BLaER1 (cell line): ENCODE measurements at regions not wholly inside any gene's neighbourhood (a gene's known extent, or its start where the extent isn't known, plus 50 kb on each side); places are given as distances from the start of the nearest gene placed in this dataset.

ENCODE experiments used
- H3K27ac ChIP-seq: shearing (Covaris generic); formaldehyde crosslinking; 2 replicates; pipeline ENCODE4 v1.8.1; 2022
- H3K27me3 ChIP-seq: shearing (Covaris generic); formaldehyde crosslinking; 2 replicates; pipeline ENCODE4 v1.8.1; 2022
- H3K36me3 ChIP-seq: shearing (Covaris generic); formaldehyde crosslinking; 2 replicates; pipeline ENCODE4 v1.8.1; 2022
- H3K4me1 ChIP-seq: shearing (Covaris generic); formaldehyde crosslinking; 2 replicates; pipeline ENCODE4 v1.8.1; 2022
- H3K4me2 ChIP-seq: shearing (Covaris generic); formaldehyde crosslinking; 2 replicates; pipeline ENCODE4 v1.8.1; 2022
- H3K4me3 ChIP-seq: shearing (Covaris generic); formaldehyde crosslinking; 2 replicates; pipeline ENCODE4 v1.8.1; 2022
- H3K9ac ChIP-seq: shearing (Covaris generic); formaldehyde crosslinking; 2 replicates; pipeline ENCODE4 v1.8.1; 2022
- H3K9me3 ChIP-seq: shearing (Covaris generic); formaldehyde crosslinking; 2 replicates; pipeline ENCODE4 v1.8.1; 2022
- H4K20me1 ChIP-seq: shearing (Covaris generic); formaldehyde crosslinking; 2 replicates; pipeline ENCODE4 v1.8.1; 2022
- Cebpa-rat ChIP-seq: shearing (Covaris generic); IDR thresholded peaks from 2 replicates; pipeline ENCODE4 v1.8.1; 2022

DNA sequence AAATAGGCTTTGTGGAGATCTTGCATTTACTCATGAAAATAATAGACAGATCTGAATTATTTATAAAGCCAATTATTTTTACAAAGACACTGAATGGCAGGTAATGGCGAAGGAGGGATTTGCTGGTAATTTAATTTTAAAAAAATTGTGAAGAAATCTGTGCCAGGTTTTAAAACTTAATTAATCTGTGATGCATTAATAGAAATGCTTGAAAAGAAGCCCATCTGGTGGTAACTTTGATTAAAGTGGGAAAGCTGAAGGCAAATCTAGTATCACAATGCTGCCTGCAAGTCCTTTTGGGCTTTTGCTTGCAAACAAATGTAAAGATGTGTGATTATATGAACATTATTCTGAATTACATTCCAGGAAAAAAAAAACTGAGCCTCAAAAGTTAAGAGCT, 433.2 kb upstream of the DEPDC1 start:
- TF ChIP-seq Cebpa-rat: no peak
- Histone ChIP-seq H3K36me3 (no peaks in the 10 kb centered on the region), H3K4me1 (no peaks in the 10 kb centered on the region), H3K9me3 (no peaks in the 10 kb centered on the region), H3K27me3 (no peaks in the 10 kb centered on the region), H3K9ac (no peak overlapping the region), H3K27ac (no peak overlapping the region), H3K4me3 (no peak overlapping the region), H3K4me2 (no peak overlapping the region), H4K20me1 (no peaks in the 10 kb centered on the region)

DNA sequence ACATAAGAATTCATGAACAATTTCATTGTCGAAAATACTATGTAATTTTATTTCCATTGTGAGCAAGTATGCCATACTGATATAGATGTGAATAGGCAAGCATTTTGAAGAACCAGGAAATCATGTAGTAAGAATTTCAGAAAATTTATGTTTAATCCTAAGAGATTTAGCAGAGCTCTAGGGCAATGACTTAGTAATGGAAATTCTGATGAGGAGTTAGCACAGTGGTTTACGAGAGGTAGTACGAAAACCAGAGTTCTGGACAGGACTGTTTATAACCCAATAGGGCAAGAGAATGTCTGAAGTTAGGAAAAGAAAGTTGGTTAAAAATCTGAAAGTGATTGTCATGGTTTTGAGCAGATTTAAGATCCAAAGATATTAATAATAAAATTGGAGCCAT, 439.6 kb upstream of the DEPDC1 start:
- H4K20me1 ChIP-seq: no peaks in the 10 kb centered on the region
- H3K9ac ChIP-seq: no peak overlapping the region
- H3K36me3 ChIP-seq: no peaks in the 10 kb centered on the region
- H3K4me3 ChIP-seq: no peak overlapping the region
- H3K4me1 ChIP-seq: no peaks in the 10 kb centered on the region
- H3K4me2 ChIP-seq: no peak overlapping the region
- no peak for TF ChIP-seq Cebpa-rat
- H3K27me3 ChIP-seq: no peaks in the 10 kb centered on the region
- H3K9me3 ChIP-seq: no peaks in the 10 kb centered on the region
- H3K27ac ChIP-seq: no peak overlapping the region

DNA sequence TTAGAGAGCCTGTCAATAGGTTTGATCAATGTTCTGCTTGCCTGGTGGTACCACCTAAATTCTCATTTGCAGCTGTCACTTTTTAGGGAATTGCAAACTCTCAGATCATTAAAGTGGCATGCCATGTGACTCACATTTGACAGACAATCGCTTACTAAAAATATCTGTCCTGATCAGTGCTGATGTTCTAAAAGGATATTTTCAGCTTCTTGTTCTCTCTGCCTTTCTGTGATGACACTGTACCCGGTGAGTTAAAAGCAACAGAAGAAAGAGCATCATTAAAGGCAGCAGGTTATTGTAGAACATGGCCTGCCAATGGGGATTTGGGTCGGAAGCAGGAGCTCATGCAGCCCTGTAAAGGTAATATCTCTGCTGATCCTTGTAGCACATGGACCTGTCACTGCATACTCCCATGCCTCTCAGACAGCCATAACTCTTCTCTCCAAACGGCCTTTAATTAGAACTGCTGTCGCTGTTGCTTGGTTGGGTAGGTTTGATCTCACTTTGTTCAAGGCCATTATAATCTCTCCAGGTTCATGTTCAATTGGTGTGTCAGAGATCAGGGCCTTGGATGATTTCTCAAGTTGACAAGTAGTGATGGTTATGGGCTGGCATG, 441.3 kb upstream of the DEPDC1 start:
- H3K9ac ChIP-seq: no peak overlapping the region
- H3K36me3 ChIP-seq: no peaks in the 10 kb centered on the region
- H3K4me1 ChIP-seq: no peaks in the 10 kb centered on the region
- no peaks in the 10 kb centered on the region for H4K20me1 ChIP-seq
- H3K9me3 ChIP-seq: no peaks in the 10 kb centered on the region
- H3K27ac ChIP-seq: no peak overlapping the region
- H3K27me3 ChIP-seq: no peaks in the 10 kb centered on the region
- H3K4me3 ChIP-seq: no peak overlapping the region
- H3K4me2 ChIP-seq: no peak overlapping the region
- TF ChIP-seq Cebpa-rat: no peak

DNA sequence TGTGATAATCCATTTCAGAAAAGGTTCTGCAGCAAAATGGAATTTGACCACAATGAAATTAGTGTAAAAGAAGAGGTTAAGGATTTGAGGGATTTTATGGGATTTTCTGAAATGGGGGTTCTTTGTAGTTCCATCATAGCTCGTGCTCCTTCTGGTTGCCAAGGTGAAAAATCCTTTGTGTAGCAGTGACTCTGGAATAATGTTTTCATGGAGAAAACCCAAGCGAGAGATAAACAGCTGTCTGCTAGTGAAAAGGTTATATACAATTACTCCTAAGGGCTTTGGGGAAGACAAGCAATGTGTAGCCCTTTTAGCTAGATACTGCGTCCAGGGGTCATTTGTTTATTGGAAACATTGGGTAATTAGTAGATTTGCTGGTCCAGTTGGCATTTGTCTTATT, 453.2 kb upstream of the DEPDC1 start:
- Histone ChIP-seq H4K20me1 (no peaks in the 10 kb centered on the region), H3K9me3 (no peaks in the 10 kb centered on the region), H3K4me1 (no peaks in the 10 kb centered on the region), H3K4me3 (no peak overlapping the region), H3K4me2 (no peak overlapping the region), H3K36me3 (no peaks in the 10 kb centered on the region), H3K27me3 (no peaks in the 10 kb centered on the region), H3K9ac (no peak overlapping the region), H3K27ac (no peak overlapping the region)
- TF ChIP-seq Cebpa-rat: no peak

DNA sequence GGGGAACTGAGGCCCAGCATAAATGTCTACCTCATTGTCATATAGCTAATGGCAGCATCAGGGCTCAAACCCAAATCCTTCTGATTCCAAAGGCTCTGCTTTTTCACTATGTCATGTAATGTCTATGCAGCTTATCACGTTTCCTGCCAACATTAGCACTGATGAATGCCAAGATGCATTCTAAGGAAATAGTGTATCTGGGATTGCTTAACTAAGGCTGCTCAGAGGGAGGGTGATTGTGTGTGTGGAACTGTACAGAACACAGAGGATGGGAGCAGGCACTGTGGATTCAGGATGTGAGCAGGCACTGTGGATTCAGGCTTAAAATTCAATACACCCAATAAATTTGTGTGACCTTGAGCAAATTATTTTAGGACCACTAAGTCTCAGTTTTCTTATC, 456.4 kb upstream of the DEPDC1 start:
- TF ChIP-seq Cebpa-rat: no peak
- Histone ChIP-seq H3K27me3 (no peaks in the 10 kb centered on the region), H3K4me1 (no peaks in the 10 kb centered on the region), H3K9me3 (no peaks in the 10 kb centered on the region), H3K36me3 (no peaks in the 10 kb centered on the region), H3K9ac (no peak overlapping the region), H4K20me1 (no peaks in the 10 kb centered on the region), H3K27ac (no peak overlapping the region), H3K4me3 (no peak overlapping the region), H3K4me2 (no peak overlapping the region)

DNA sequence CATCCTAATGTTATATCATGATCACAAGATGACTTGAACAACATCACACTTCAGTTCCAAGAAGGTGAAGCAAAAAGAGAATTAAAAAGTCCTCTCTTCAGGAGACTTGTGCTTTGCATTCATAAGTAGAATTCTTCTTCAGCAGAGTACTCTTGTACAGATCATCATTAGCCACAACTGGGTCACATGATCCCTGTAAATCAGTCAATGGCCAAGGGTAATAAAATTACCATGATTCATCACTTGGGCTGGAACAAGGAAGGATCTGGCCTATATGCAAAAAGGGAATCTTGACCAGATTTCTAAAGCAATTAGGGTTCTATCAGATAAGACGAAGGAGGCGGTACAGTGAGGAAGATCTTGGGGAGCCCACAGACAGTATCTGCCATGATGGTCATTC, 458.0 kb upstream of the DEPDC1 start:
- no peaks in the 10 kb centered on the region for H3K9me3 ChIP-seq
- H3K4me3 ChIP-seq: no peak overlapping the region
- no peak overlapping the region for H3K4me2 ChIP-seq
- H3K9ac ChIP-seq: no peak overlapping the region
- no peaks in the 10 kb centered on the region for H3K27me3 ChIP-seq
- H3K4me1 ChIP-seq: peaks cover 13% of the 10 kb centered on the region
- no peaks in the 10 kb centered on the region for H4K20me1 ChIP-seq
- H3K27ac ChIP-seq: no peak overlapping the region
- no peak for TF ChIP-seq Cebpa-rat
- H3K36me3 ChIP-seq: no peaks in the 10 kb centered on the region

DNA sequence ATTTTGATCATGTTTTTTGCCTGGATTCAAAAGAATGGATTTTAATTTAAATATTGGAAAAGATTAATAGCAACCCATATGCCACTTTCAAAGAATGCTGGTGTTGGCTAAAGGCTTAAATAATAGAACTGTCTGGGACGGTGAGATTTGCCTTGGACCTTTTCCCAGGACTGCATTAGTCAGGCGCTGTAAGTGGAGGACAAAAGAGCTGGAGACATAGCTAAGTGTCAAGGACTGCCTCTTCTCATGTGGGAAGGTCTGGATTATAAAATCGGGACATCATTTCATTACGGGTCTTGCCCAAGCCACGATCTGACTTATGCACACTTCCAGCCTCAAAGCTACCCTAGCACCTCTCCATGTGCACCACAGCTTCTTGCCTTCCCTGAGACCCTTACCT, 458.5 kb upstream of the DEPDC1 start:
- no peak for TF ChIP-seq Cebpa-rat
- Histone ChIP-seq H4K20me1 (no peaks in the 10 kb centered on the region), H3K4me3 (no peak overlapping the region), H3K9me3 (no peaks in the 10 kb centered on the region), H3K36me3 (no peaks in the 10 kb centered on the region), H3K4me1 (peaks cover 13% of the 10 kb centered on the region), H3K4me2 (no peak overlapping the region), H3K9ac (no peak overlapping the region), H3K27me3 (no peaks in the 10 kb centered on the region), H3K27ac (no peak overlapping the region)

DNA sequence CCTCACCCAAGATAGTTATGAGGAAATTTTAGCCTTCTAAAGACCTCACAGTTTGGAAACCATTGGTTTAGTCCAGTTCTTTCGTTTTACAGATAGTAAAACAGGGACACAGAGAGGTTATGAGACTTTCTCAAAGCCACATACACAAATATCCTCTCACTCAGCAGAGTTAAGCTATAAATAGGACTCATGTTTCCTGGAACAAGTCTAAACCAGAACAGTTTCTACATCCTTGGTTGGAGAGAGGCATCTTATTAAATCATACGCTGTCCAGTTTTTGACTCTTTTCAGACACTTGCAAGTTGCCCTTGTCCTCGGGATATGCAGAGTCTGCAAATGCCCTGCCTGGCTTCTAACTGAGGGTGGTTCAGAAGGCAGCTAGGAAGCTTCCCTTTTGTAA, 462.1 kb upstream of the DEPDC1 start:
- Histone ChIP-seq H3K9ac (no peak overlapping the region; the same call in 1 of the 2 replicates), H3K4me1 (peaks cover 13% of the 10 kb centered on the region), H3K4me2 (peak overlapping the region; percentile 52), H3K27ac (no peak overlapping the region), H3K36me3 (no peaks in the 10 kb centered on the region), H3K4me3 (no peak overlapping the region), H3K27me3 (no peaks in the 10 kb centered on the region), H3K9me3 (no peaks in the 10 kb centered on the region), H4K20me1 (no peaks in the 10 kb centered on the region)
- no peak for TF ChIP-seq Cebpa-rat

DNA sequence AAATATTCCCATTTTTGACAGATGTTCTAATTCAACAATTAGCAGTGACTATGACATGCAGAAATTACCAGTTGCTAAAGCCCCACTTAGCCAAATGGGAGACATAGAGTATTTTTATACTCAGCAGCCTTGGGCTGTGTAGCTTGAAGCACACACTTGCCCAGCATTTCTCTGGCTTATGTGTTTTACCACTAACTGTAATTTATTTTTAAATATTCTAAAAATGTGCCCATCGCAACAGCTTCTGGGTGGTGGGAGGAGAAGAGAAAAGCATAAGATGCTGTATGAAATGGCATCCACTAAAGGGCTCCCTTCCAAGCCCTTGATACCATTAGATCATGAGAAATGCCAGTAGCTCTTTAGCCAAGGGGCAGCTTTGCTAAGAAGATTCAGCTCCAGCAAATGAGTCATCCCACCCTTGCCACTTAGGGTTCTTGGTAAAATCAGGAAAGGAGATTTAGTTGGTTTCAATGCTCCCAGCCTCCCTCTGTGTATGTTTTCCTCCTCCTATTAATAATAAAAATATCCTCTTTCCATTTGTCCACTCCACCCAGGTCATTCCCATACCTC, 462.7 kb upstream of the DEPDC1 start:
- Histone ChIP-seq H3K9me3 (no peaks in the 10 kb centered on the region), H4K20me1 (no peaks in the 10 kb centered on the region), H3K27ac (no peak overlapping the region), H3K36me3 (no peaks in the 10 kb centered on the region), H3K9ac (no peak overlapping the region; the same call in 1 of the 2 replicates), H3K4me2 (peak overlapping the region; percentile 52), H3K27me3 (no peaks in the 10 kb centered on the region), H3K4me1 (peaks cover 13% of the 10 kb centered on the region), H3K4me3 (no peak overlapping the region)
- TF ChIP-seq Cebpa-rat: no peak

DNA sequence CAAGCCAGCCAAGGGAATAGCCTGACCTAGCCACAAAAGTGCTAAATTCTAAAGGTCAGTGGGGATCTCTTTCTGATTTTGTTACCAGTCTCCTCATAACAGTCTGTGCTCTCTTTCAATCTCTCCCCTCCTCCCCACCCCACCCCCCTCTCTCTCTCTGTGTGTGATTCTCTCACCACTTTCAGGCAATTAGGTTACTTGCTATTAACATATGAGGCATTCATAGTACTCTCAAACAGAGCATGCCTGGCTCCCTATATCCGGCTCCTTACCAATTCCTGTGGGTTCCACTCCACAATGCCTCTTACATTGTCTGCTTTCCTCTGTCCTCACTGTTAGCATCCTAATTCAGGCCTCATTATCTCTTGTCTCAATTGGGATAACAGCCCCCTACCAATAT, 464.3 kb upstream of the DEPDC1 start:
- Histone ChIP-seq H3K36me3 (no peaks in the 10 kb centered on the region), H3K9ac (no peak overlapping the region), H3K9me3 (no peaks in the 10 kb centered on the region), H3K4me3 (no peak overlapping the region), H4K20me1 (no peaks in the 10 kb centered on the region), H3K27ac (no peak overlapping the region), H3K4me2 (no peak overlapping the region), H3K4me1 (peaks cover 13% of the 10 kb centered on the region), H3K27me3 (no peaks in the 10 kb centered on the region)
- TF ChIP-seq Cebpa-rat: no peak

DNA sequence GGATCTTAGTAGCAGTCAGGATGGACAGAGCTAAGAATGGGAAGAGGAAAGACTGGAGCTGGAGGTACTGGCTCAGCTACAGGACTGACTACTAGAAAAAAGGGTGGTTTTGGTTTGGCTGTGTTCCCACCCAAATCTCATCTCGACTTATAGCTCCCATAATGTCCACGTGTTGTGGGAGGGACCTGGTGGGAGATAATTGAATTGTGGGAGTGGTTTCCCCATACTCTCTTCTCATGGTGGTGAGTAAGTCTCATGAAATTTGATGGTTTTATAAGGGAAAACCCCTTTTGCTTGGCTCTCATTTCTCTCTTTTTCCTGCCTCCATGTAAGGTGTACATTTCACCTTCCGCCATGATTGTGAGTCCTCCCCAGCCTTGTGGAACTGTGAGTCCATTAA, 466.5 kb upstream of the DEPDC1 start:
- Histone ChIP-seq H3K36me3 (no peaks in the 10 kb centered on the region), H3K27me3 (no peaks in the 10 kb centered on the region)
- no peak for TF ChIP-seq Cebpa-rat

More for the DNA sequence above, 466.5 kb upstream of the DEPDC1 start:
- no peaks in the 10 kb centered on the region for H4K20me1 ChIP-seq
- no peaks in the 10 kb centered on the region for H3K9me3 ChIP-seq
- peaks cover 13% of the 10 kb centered on the region for H3K4me1 ChIP-seq
- H3K4me2 ChIP-seq: no peak overlapping the region
- no peak overlapping the region for H3K9ac ChIP-seq
- no peak overlapping the region for H3K4me3 ChIP-seq
- no peak overlapping the region for H3K27ac ChIP-seq
